ENCODE measurements at regions not wholly inside any gene's neighbourhood (a gene's known extent, or its start where the extent isn't known, plus 50 kb on each side); places are given as distances from the start of the nearest gene placed in this dataset.

GRCh38 chr18:55031576-55031975 is 72.3 kb upstream of the CCDC68 start:
- H3K4me1 ChIP-seq: no peaks in the 10 kb centered on the region
- no peak overlapping the region for H3K4me3 ChIP-seq
- no peak overlapping the region for H3K27ac ChIP-seq
- H3K36me3 ChIP-seq: no peaks in the 10 kb centered on the region
- no peaks in the 10 kb centered on the region for H3K9me3 ChIP-seq
- no peak for TF ChIP-seq POLR2A (IDR thresholded peaks at IDR 0.05)
- TF ChIP-seq, protein P1, sequence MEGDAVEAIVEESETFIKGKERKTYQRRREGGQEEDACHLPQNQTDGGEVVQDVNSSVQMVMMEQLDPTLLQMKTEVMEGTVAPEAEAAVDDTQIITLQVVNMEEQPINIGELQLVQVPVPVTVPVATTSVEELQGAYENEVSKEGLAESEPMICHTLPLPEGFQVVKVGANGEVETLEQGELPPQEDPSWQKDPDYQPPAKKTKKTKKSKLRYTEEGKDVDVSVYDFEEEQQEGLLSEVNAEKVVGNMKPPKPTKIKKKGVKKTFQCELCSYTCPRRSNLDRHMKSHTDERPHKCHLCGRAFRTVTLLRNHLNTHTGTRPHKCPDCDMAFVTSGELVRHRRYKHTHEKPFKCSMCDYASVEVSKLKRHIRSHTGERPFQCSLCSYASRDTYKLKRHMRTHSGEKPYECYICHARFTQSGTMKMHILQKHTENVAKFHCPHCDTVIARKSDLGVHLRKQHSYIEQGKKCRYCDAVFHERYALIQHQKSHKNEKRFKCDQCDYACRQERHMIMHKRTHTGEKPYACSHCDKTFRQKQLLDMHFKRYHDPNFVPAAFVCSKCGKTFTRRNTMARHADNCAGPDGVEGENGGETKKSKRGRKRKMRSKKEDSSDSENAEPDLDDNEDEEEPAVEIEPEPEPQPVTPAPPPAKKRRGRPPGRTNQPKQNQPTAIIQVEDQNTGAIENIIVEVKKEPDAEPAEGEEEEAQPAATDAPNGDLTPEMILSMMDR (IDR thresholded peaks at IDR 0.05): no peak
- no peak for DNase-seq
- no peaks in the 10 kb centered on the region for H3K27me3 ChIP-seq

- no peak overlapping the region for H3K27ac ChIP-seq
- H3K27me3 ChIP-seq: no peaks in the 10 kb centered on the region
- no peak for DNase-seq
- H3K4me3 ChIP-seq: no peak overlapping the region
- H3K36me3 ChIP-seq: no peaks in the 10 kb centered on the region
- H3K4me1 ChIP-seq: no peaks in the 10 kb centered on the region
- no peaks in the 10 kb centered on the region for H3K9me3 ChIP-seq
- no peak for TF ChIP-seq POLR2A (IDR thresholded peaks at IDR 0.05)
- TF ChIP-seq, protein P1 (IDR thresholded peaks at IDR 0.05): no peak
Observed at GRCh38 chr18:55031164-55031563, 71.9 kb upstream of the CCDC68 start.

GRCh38 chr18:55024564-55024963 is 65.3 kb upstream of the CCDC68 start:
- Histone ChIP-seq H3K4me3 (no peak overlapping the region), H3K4me1 (no peaks in the 10 kb centered on the region), H3K27me3 (no peaks in the 10 kb centered on the region), H3K9me3 (no peaks in the 10 kb centered on the region), H3K36me3 (no peaks in the 10 kb centered on the region), H3K27ac (no peak overlapping the region)
- no peak for TF ChIP-seq POLR2A (IDR thresholded peaks at IDR 0.05)
- TF ChIP-seq, protein P1 (IDR thresholded peaks at IDR 0.05): no peak
- DNase-seq: no peak

DNA sequence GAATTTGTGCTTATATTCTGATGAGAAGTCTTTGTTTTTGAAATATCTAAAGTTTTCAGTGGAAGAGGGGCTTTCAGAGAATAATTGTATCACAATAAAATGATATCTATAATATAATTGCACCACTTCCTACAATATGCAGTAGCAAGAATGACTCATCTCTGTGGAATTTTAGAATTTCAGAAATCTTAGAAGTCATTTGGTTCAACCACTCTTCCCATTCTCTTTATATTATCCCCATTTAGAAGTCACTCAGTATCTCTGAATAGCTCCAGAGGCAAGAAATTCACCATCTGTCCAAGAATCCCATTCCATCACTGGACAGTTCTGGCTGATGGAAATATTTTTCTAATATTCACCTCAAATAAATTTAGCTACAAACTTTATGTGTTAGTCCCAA is 59.3 kb upstream of the CCDC68 start:
- no peaks in the 10 kb centered on the region for H3K9me3 ChIP-seq
- no peak overlapping the region for H3K4me3 ChIP-seq
- no peaks in the 10 kb centered on the region for H3K27me3 ChIP-seq
- H3K36me3 ChIP-seq: no peaks in the 10 kb centered on the region
- no peak for DNase-seq
- no peak for TF ChIP-seq POLR2A (IDR thresholded peaks at IDR 0.05)
- TF ChIP-seq, protein P1 (IDR thresholded peaks at IDR 0.05): no peak
- H3K4me1 ChIP-seq: no peaks in the 10 kb centered on the region
- H3K27ac ChIP-seq: no peak overlapping the region

- Histone ChIP-seq H3K27me3 (no peaks in the 10 kb centered on the region), H3K27ac (no peak overlapping the region), H3K9me3 (no peaks in the 10 kb centered on the region), H3K4me3 (no peak overlapping the region), H3K4me1 (no peaks in the 10 kb centered on the region), H3K36me3 (no peaks in the 10 kb centered on the region)
- no peak for TF ChIP-seq POLR2A (IDR thresholded peaks at IDR 0.05)
- TF ChIP-seq, protein P1 (IDR thresholded peaks at IDR 0.05): no peak
- DNase-seq: no peak
Observed at GRCh38 chr18:55014095-55014494, 54.8 kb upstream of the CCDC68 start.

DNA sequence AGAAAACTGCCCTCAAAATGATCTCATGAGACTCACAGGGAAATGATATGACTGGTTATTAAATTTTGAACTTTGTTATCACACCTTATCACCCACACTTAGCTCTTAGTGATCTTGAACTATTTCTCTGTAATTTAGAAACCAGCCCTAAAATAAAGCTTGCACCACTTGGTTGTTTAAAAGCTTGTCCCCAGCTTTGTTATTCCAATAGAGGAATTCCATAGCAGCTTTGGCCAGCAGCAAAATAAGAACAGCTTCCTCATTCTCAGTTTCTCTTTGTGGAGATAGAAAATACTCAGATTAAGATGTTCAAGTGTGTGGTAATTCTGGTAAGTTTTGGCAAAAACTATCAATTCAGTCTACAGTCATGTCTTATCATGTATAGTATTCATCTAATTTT is 54.4 kb upstream of the CCDC68 start:
- Histone ChIP-seq H3K4me1 (no peaks in the 10 kb centered on the region), H3K27me3 (no peaks in the 10 kb centered on the region), H3K36me3 (no peaks in the 10 kb centered on the region), H3K4me3 (no peak overlapping the region), H3K9me3 (no peaks in the 10 kb centered on the region), H3K27ac (no peak overlapping the region)
- no peak for TF ChIP-seq POLR2A (IDR thresholded peaks at IDR 0.05)
- TF ChIP-seq, protein P1 (IDR thresholded peaks at IDR 0.05): no peak
- DNase-seq: no peak

All from Peyer's patch (tissue), 4 donors.